GM19025 (cell line): ENCODE measurements at regions not wholly inside any gene's neighbourhood (a gene's known extent, or its start where the extent isn't known, plus 50 kb on each side); places are given as distances from the start of the nearest gene placed in this dataset.

Experiments used
- ATAC-seq: cut with Tn5 transposase; IDR thresholded peaks from one replicate; pipeline ENCODE4 v1.9.1; 2021; ENCODE audit warnings: mild to moderate bottlenecking, low read depth, moderate library complexity; ENCODE audit not compliant: unreplicated experiment

DNA sequence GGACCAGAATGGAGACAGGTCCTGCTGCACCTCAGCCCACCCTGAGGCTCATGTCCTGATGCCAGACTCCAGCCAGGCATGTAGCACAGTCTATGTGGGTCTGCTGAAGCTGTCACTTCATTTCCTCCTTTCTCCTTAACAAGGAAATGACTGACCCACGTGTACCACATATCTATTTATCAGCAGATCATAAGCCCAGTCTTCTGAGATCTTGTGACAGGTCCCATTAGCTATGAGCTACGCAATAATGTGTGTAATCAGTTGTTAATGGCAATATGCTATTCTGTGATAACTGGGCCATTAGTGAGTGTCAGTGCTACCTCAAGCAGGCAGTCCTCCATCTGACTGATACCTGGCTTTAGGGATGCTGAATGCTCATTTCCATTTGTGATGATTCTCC, 615.3 kb downstream of the BCL11A start:
- ATAC-seq = no peak

DNA sequence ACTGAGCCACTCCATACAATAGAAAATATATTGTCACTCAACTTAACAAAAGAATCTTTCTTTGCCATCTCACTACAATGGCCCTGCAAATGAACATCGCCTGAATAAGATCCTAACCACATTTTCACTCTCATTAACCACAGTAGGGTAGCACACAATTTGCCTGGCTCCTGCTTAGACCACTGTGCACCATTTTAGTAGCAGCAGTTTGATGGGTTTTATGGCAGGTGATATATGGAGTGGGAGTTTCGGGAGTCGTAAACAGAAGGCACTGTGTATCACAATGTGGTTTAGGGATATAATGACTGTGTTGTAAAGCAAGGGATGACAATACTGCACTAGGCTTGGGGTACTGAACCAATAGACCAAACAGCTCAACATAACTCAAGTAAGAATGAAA, 617.4 kb downstream of the BCL11A start:
- no peak for ATAC-seq

DNA sequence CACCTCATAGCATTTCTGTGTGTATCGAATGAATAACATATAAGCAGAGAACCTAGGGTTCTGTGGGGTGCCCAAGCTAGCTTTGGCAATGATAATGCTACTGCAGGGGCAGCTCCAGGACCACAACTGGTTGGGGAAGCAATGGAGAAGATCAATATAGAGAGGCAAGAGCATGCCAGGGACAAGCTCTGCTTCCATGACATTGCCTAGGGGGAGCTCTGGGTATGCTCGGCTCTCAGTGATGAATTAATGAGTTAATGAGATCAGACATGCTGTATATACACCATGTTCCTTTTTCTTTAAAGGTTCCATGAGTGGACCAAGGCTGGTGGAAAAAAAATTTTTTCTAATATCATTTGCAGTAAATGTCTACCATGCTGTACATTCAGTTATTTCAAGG, 618.4 kb downstream of the BCL11A start:
- no peak for ATAC-seq

DNA sequence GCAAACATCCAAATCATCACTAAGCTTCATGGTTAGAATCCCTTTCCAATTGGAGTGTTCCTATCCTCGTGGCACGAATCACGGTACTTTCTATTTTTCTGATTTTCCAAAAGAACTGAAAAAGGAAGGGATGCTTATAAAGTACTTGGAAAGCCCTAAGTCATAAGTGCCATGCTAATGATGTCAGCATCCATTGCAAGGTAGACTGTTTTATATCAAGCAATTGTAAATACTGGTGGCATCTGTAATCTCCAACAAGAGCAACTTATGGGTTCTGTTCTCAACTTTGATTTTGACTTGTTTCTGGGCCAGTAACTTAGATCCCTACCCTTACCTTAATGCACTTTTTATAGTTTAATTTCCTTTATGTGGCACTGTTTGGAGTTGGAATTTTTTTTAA, 619.5 kb downstream of the BCL11A start:
- no peak for ATAC-seq

DNA sequence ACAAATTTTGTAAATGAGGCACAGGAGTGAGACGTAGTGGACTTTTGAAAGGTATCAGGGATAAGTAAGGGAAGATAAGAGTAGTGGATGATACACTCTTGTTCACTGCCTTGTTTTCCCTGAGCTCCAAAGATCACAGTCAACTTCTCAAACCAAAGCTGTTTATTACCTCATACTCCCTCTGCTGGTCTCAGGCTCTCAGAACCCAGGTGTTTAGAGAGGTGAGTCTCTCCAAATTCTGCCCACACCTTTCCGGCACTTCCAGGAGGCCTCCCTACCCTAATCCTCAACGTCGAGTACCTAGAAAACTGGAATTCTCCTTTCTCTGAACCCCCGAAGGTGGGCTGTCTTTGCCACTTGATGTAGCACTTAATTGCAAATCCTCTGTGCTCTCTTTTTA, 621.1 kb downstream of the BCL11A start:
- ATAC-seq = no peak

DNA sequence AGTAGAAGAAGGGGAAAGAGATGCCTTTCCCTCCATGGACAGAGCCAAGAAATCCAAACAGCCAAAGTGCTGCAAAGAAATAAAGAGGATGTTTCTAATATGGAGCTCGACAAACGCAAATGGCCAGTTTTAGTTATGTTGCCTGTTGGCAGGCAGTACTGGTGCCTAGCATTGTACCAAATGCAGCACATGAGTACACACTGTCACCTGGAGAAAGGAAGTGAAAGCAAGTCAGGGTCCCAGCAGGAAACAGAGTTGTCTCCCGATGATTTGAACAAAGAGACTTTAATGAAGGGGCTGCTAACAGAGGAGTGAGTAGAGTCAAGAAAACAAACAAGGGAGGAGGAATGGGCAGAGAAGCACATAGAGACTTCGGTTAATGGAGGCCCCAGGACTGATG, 623.0 kb downstream of the BCL11A start:
- ATAC-seq = no peak

DNA sequence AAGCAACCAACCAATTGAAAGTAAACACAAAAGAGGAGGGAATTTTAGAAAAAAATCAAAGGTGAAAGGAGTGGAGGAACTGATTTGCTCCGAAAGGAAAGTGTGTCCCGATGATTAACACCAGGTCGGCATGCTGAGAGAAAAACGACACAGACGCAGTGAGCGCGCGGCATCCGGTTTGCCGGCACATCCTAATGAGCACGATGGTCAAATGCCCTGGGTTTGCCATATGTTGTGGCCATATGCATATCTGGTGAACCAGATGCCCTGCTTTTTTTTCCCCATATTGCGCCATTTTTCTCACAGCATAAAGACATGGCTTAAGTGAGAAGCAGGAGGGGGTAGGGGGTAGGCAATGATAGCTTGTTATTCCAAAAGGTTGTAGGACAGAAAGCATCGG, 626.7 kb downstream of the BCL11A start:
- ATAC-seq = no peak

DNA sequence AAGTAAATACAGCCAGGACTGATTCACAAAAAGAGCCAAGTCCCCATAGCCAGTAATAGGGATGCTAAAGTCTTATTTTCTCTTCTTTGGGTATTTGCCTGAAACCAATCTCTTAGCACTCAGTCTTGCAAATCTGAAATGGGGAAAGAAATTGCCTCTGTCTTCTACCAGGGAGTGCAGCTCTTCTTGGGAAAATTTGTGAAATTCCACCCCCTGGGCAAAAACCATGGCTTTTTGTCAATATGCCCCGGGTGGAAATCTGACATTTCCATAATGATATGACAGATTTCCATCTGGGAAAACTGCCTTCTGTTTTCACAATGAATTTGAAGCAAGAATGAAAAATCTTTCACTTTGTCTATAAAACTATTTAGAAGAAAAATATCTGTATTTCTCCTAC, 628.1 kb downstream of the BCL11A start:
- ATAC-seq = no peak

DNA sequence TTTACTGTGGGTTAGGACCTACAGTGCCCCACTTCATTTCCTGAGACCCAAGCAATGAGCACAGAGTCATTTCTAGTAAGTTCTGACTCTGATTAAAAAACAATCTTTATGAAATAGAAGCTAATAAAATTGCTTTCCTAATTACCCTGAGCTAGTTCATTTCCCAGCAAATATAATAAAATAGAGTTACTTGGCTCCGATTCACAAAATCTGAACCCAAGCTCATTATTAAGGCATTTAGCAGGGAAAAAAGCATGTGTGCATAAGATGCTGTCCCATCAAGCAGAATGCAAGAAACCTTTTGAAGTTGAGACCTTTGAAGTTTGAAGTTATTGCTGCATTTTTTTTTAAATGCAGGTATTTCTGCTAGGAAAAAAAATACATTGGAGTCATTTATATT, 629.1 kb downstream of the BCL11A start:
- ATAC-seq = no peak

DNA sequence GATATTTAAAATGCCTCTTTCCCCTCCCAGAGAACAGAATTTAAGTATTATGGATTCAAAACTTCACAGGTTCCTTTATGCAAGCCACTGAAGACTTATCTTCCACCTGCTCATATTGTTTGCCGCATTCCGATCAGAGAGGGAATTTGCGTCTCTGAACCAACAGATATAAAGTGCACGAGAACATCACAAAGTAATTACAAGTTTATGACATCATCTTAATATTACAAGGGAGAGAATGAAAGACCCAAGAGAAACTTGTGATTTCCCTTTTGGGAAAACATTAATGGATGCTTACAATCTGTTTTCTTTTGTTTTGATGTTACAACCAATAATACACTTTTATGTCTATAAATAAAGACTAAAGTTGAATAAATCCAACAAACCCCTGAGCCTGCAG, 631.0 kb downstream of the BCL11A start:
- ATAC-seq = no peak

DNA sequence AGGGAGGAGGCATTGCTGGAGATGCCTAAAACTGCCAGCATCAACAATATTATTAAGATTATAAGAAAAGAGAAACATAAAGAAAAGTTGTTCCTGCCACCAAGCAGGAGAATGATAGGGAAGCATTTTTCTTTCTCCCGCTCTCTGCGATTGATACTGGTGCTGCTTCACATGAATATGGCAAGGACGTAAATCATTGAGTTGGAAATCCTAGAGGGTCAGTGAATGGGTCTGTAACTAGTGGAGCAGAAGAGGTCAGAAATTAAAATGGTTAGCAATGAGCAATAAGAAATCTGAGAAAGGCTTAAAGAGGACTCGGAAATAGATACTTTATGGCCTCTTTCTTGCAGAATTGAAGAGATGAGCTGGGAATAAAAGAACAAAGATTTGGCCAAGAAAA, 631.7 kb downstream of the BCL11A start:
- ATAC-seq = no peak

DNA sequence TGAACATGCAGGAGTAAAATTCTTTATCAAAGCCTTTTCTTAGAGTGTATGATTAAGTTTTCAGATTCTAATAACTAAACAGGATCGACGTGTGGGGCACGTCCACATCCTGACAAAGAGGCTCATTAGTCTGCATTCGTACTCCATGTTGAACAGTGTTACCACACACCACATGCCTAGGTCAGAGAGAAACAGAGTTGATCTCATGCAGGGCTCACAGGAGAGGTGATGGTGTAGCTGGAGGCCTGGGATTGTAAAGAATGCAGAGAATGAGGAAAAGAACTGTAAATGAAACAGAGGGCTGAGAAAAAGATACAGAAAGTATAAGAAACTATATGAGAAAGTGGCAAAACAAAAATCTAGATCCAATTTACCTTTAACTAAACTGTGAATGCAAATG, 632.5 kb downstream of the BCL11A start:
- ATAC-seq = no peak

DNA sequence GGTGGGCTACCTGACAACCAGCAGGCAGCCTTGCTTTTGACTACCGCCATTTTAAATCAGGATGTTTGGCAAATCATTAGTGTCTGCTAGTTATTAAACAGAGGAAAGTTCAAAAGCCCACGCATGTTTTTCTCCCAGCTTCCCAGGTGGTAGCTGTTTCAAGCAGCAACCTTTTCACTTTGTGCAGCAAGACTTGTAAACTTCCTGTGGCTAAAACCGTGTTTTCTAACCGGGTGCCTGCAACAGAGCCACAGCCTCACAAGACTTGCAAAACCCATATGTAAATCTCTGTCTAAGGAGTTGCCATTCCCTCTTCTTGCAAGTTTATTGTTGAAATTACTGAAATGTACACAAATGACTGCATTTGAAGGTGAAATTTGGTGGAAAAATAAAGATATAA, 633.1 kb downstream of the BCL11A start:
- no peak for ATAC-seq

DNA sequence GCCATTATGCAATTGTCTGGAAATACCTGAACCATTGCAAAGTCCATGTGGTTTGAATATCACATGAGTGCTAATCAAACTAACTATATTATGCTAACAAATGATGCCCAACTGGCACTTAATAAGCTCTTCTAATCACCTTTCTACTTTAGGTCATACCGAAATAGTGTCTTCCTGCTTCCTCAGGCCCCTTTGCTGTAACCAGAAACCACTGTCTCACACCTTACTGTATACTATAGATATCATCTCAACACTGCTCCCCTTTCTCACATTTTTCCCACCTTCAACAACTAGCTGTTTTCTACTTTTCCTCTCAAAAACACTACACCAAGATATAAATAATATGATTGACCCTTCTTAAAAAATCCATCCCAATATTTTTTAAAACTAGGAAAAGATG, 633.9 kb downstream of the BCL11A start:
- ATAC-seq = no peak

DNA sequence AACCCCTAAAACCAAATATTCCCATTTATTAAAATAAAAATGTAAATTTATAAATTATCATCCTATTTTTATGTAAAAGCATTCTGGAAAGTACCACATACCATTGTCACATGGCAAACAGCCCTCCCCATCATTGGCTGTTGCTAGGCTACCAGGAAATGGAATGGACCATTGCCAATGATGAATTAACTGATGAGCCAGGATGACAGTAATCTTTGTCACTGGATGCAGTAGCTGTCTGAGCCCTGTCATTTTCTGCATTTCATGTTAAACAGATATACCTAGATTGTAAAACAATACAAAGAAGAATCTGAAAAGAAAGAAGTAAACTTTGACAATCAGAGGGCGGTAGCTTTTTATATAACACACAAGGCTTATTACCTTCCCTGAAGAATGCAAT, 641.4 kb downstream of the BCL11A start:
- ATAC-seq = no peak

DNA sequence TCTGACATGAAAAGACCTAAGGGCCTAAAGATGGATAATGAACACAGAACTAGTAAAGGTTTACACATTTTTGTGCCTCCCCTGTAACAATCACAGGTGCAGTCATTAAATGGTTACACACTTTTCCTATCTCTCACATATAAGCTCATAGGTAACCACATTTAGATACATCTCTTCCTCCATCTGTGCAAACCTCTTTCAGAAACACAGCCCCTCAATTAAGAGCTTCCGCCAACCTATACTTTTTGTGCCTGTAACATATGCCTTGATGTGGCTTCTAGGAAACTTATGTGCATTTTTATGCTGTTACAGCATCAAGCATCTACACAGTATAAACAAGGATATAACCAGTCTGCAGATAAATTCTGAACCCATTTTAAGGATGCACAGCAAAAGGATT, 643.3 kb downstream of the BCL11A start:
- ATAC-seq = no peak

DNA sequence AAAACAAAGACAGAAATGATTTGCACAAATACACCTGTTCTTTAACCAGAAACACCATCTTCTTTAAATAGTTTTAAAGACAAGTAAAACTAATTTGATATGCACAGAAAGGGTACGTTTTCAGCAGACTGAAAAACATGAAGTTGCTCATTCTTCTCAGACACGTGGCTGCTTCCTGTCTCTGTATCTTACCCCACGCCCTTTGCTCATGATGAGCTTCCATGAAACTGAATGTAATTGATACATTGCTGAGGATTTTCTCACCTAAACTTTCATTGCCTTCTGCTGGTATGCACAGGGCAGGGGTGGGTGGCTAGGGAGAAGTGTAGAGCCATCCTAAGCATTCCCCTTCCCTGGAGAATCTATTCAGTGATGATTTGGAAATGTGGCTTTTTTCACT, 644.3 kb downstream of the BCL11A start:
- no peak for ATAC-seq

DNA sequence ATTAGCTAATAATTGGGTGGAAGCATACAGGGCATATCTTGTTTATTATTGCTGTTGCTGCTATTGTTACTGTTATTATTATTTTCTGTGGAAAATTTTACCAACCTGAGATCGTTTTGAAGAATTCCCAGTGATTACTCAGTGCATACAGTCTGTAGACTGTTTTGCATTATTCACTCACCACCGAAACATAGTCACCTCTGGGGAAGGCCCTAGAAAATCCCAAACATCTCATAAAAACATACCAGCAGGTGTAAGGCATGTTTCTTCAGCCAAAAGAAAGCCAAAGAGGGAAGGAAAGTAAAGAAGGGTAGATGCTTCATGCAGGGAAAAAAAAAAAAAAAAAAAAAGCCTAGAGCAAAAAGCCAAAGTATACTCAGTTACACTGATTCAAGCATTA, 647.7 kb downstream of the BCL11A start:
- ATAC-seq = no peak

DNA sequence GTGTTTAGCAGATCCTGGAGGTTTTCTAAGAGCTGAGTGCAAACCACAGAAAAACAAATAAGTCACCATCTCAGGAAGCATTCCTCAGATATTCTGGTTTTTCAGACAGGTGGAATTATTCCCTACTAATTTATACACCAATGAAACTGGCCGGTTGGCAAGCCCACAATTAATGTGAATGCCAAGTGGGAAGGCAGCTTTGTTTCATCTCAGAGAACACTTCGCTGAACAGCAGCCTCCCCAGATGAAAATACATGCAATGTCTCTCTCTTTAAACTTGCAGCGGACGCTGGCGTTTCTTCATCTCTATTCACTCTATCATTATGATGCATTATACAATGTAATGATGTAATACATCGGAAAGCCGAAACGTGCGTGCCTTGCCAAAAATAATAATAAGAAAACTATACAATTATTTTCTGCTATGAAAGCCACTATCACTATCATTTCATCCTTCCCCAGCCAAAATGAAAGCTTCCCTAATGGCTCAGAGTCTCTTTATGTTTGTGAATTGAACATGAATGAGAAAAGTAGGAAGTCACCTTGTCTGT, 649.4 kb downstream of the BCL11A start:
- no peak for ATAC-seq

DNA sequence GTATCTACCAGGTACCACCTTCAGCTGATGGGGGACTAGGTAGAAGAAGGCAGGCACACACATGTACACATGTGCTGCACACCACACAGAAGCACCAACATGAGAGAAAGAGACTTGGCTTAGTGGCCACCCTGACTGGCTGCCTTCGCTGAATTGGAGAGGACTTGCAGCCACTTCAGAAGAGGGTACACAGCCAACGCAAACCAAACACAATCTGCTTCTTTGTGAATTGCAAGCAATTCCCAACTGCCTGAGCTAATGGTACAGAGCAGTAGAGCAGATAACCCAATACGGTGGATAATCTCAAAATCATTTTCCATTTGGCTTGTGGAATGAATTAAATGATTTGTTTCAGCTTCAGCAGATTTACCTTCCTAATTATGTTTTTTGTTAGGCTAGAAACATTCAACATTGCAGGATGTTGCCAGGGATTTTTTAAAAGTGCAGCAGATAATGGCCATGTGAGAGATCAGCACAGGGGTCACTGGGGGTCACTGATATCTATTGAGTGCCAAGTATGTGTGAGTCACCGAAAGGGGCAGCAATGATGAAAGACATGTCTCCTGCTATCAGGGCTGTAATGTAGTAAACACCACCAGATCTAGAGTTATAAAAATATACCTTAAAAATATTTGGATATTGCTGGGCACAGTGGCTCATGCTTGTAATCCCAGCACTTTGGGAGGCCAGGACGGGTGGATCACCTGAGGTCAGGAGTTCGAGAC, 652.6 kb downstream of the BCL11A start:
- ATAC-seq = no peak

DNA sequence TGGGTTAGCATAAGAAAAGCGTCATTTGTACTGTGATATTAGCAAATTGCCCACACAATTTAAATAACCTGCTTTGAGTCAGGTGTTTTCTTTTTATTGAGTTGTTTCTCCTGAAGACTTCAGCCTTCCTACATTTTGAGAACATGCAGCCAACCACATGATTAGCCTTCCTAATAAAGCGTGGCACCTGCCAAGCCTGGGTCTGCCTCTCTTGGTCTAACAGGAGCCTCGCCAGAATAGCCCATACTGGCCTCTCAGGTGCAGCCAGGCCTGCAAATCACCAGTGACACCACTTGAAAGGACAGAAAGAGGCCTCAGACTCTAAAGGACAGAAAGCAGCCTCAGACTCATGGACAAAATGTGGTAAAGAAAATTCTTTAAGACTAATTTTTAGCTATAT, 653.8 kb downstream of the BCL11A start:
- ATAC-seq = no peak

DNA sequence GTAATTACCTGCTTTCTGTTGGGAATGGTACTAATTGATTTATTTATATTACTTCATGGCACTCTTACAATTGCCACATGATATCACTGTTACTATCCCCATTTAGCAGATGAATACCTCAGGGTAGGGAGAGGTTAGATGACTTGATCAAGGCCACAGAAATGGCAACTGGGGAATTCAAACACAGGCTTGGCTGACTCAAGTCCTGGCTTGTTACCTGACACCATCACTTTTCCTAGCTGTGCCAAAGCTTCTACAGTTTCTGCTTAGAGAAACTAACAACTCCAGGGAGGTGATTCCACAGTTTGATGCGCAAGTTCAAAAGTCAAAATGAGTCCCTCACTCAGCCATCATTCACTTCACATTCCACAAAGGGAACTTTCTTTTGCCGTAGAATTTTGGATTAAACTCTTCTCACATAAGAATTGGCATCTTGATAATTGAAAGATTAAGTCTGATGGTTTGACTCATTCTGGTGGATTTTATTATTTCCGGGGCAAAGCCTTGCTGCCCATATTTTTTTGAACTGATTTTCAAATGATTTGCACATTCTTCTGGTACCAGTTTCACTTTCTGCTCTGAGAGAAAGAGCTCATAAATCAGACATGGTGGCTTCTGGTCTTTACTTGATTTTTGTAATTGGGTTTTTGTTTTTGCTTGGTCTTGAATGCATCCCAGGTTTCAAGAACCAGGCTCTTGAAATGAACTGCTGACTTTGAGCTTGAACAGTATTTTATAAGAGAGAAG, 656.8 kb downstream of the BCL11A start:
- no peak for ATAC-seq
